PC-9 (cell line): ENCODE measurements at regions not wholly inside any gene's neighbourhood (a gene's known extent, or its start where the extent isn't known, plus 50 kb on each side); places are given as distances from the start of the nearest gene placed in this dataset.

Source experiments
- BruUV-seq: library from RNA; stranded (reverse); fragments of 400-500 nt; replicated peaks from 2 replicates; lab custom pipeline; 2021; lab: Mats Ljungman, UMichigan
- CTCF ChIA-PET: fragments of 300-600 bp; sonication (Branson Sonifier 250); formaldehyde crosslinking; loops from one replicate; lab custom pipeline; 2022; ENCODE audit warnings: antibody characterized with exemption; lab: Charles Lee
- POLR2A ChIA-PET: fragments of 300-600 bp; sonication (Branson Sonifier 250); formaldehyde crosslinking; loops from one replicate; lab custom pipeline; 2022; ENCODE audit warnings: antibody characterized with exemption; ENCODE audit not compliant: unreplicated experiment; lab: Charles Lee
- DNase-seq, 2 experiments: peaks; one replicate each; pipeline versions ENCODE4 v3.0.0 to v3.0.0-alpha.2; 2015 to 2022; ENCODE audit warnings: mixed read lengths in 1 of 2
- H2AFZ ChIP-seq: fragments of 200-600 bp; sonication (generic); 2 replicates; pipeline ENCODE4 v1.8.1; 2017; ENCODE audit warnings: antibody characterized with exemption
- H3F3A ChIP-seq: fragments of 200-600 bp; sonication (generic); 2 replicates; pipeline ENCODE4 v1.8.1; 2017; ENCODE audit warnings: antibody characterized with exemption, mild to moderate bottlenecking, low read depth; ENCODE audit not compliant: insufficient read depth
- H3K27ac ChIP-seq: fragments of 200-600 bp; sonication (generic); 2 replicates; pipeline ENCODE4 v1.6.1; 2016; ENCODE audit warnings: mixed run types
- H3K27me3 ChIP-seq: fragments of 200-600 bp; sonication (generic); 2 replicates; pipeline ENCODE4 v1.6.1; 2016; ENCODE audit warnings: low read depth, mixed run types; ENCODE audit not compliant: insufficient read depth
- H3K36me3 ChIP-seq: fragments of 200-600 bp; sonication (generic); 2 replicates; pipeline ENCODE4 v1.6.1; 2016; ENCODE audit warnings: low read depth, mixed run types
- H3K4me1 ChIP-seq: fragments of 200-600 bp; sonication (generic); replicated peaks from 2 replicates; pipeline ENCODE4 v1.6.1; 2016; ENCODE audit warnings: mixed run types; ENCODE audit not compliant: insufficient read depth
- H3K4me2 ChIP-seq: fragments of 200-600 bp; sonication (generic); 2 replicates; pipeline ENCODE4 v1.6.1; 2017; ENCODE audit warnings: mixed run types
- H3K4me3 ChIP-seq: fragments of 200-600 bp; sonication (generic); 2 replicates; pipeline ENCODE4 v1.6.1; 2016; ENCODE audit warnings: mixed run types
- H3K79me2 ChIP-seq: fragments of 200-600 bp; sonication (generic); 2 replicates; pipeline ENCODE4 v1.6.1; 2017; ENCODE audit warnings: low read depth, mixed run types
- H3K9me2 ChIP-seq: fragments of 200-600 bp; sonication (generic); 2 replicates; pipeline ENCODE4 v1.8.1; 2017; ENCODE audit warnings: mild to moderate bottlenecking; ENCODE audit not compliant: insufficient read depth
- H3K9me3 ChIP-seq: fragments of 200-600 bp; sonication (generic); 2 replicates; pipeline ENCODE4 v1.8.1; 2016; ENCODE audit warnings: low read depth; ENCODE audit not compliant: insufficient read depth
- H4K20me1 ChIP-seq: fragments of 200-600 bp; sonication (generic); 2 replicates; pipeline ENCODE4 v1.8.1; 2017; ENCODE audit not compliant: insufficient read depth
- EZH2 ChIP-seq: fragments of 200-600 bp; sonication (generic); IDR thresholded peaks from 2 replicates; pipeline ENCODE4 v1.8.0; 2017; ENCODE audit warnings: antibody characterized with exemption, low read depth
- intact Hi-C: fragments of 100-400 bp; cut with micrococcal nuclease; formaldehyde crosslinking; loops from one replicate; pipeline ENCODE4 v1.10.0; 2022; ENCODE audit not compliant: unreplicated experiment
- TF ChIP-seq, protein P1 (sequence below): fragments of 200-600 bp; sonication (generic); conservative IDR thresholded peaks from 2 replicates; pipeline ENCODE4 v1.6.1; 2017; ENCODE audit warnings: mixed run types, antibody characterized with exemption, mild to moderate bottlenecking, moderate library complexity

DNA sequence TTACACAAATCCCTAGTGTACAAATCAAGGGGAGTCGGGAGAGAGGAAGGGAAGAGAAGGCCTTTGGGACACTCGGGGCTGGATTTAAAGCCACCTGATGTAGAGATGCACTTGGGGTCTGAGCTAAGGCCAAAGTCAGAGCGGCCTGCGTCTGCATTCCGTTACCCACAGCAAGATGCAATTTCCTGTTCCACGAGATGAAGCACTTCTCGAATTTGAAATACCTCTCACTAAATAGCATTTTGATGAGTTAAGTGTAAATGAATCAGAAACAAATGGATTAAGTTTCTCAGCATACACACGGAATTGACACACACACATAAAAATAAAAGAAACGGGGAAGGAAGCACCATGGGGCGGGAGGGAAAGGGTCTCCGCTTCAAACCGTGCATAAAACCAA lies 386.0 kb downstream of the SOX9 start:
- Histone ChIP-seq H3K9me2 (no peaks in the 10 kb centered on the region), H3F3A (peaks cover 22% of the 10 kb centered on the region; the same call in 1 of the 2 replicates), H3K4me1 (peaks cover 33% of the 10 kb centered on the region), H3K4me3 (no peak overlapping the region), H2AFZ (no peak overlapping the region), H3K9me3 (no peaks in the 10 kb centered on the region), H3K36me3 (no peaks in the 10 kb centered on the region), H4K20me1 (peaks cover 5% of the 10 kb centered on the region; the same call in 1 of the 2 replicates), H3K27me3 (no peaks in the 10 kb centered on the region), H3K79me2 (peaks cover 100% of the 10 kb centered on the region), H3K4me2 (no peak overlapping the region), H3K27ac (no peak overlapping the region)
- no peak for DNase-seq
- no peak for TF ChIP-seq EZH2
- ChIA-PET CTCF (no interaction called here), POLR2A (no interaction called here)
- intact Hi-C loops: no loop called here
- no TSS peak for BruUV-seq

DNA sequence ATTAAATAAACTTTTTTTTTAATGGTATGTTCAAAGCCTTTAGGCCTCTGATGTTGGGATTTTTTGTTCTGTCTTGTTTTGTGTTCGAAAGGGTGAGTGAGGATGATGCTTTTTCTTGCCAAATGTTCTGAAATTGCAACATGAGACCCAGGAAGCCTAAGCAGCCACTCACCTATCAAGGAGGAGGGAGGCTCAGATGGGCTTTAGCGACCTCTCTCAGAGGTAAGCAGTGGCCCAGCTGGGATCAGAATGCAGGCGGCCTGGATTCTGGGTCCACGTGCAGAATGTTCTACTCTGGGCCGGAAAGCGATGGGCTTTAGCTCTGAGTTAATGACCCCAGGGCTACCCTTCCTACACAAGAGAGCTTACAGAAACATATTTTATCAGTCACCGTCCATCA lies 386.6 kb downstream of the SOX9 start:
- POLR2A ChIA-PET: no interaction called here
- H3K79me2 ChIP-seq: peaks cover 100% of the 10 kb centered on the region

DNA sequence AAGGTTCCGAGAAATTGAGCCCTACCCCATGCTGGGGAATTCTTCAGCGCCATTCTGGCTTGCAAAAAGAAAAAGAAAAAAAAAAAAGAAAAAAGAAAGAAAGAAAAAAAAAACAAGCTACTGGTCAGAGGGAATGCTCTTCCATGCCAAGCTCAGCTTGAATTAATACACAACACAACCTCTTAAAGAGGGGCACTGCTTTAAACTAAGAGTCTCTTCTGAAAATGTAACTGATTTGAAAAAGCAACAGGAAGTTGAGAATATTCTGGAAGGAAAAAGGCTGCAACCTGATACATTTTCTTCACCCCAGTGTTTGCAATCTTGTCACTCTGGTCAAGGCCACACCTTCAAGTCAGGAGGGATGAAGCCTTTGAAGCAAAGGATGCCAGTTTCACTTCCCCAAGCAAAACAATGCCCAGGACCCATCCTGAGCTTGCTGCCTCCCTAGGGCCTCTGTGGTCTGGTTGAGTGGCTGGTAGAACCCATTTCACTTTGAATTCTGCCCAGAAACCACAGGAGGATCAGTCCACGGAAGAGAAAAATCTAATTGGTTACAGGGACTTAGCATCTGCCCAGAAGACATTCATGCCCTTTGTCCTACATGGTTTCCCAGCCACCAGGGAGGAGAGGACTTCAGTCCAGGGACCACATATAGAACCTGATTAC lies 389.7 kb downstream of the SOX9 start:
- Histone ChIP-seq H3K27me3 (no peaks in the 10 kb centered on the region), H3K4me1 (peaks cover 18% of the 10 kb centered on the region), H3K36me3 (no peaks in the 10 kb centered on the region), H3K9me3 (no peaks in the 10 kb centered on the region), H3F3A (peaks cover 20% of the 10 kb centered on the region; the same call in 1 of the 2 replicates), H2AFZ (no peak overlapping the region), H3K27ac (peak overlapping the region; percentile 54), H3K4me3 (no peak overlapping the region), H3K9me2 (no peaks in the 10 kb centered on the region), H4K20me1 (peaks cover 10% of the 10 kb centered on the region), H3K79me2 (peaks cover 100% of the 10 kb centered on the region), H3K4me2 (peak overlapping the region; percentile 35)
- no TSS peak for BruUV-seq
- intact Hi-C loops: no loop called here
- POLR2A ChIA-PET: interaction anchor here (0.7 kb wide), 1 partner anchor 32 kb away, joined by 4 read pairs; no protein-coding TSS in a partner anchor
- no peak for DNase-seq
- CTCF ChIA-PET: interaction anchor here (0.7 kb wide), 3 partner anchors 78 to 269 kb away, joined by 3 to 6 read pairs (median 4); no protein-coding TSS in a partner anchor
- no peak for TF ChIP-seq EZH2
- TF ChIP-seq, protein P1, sequence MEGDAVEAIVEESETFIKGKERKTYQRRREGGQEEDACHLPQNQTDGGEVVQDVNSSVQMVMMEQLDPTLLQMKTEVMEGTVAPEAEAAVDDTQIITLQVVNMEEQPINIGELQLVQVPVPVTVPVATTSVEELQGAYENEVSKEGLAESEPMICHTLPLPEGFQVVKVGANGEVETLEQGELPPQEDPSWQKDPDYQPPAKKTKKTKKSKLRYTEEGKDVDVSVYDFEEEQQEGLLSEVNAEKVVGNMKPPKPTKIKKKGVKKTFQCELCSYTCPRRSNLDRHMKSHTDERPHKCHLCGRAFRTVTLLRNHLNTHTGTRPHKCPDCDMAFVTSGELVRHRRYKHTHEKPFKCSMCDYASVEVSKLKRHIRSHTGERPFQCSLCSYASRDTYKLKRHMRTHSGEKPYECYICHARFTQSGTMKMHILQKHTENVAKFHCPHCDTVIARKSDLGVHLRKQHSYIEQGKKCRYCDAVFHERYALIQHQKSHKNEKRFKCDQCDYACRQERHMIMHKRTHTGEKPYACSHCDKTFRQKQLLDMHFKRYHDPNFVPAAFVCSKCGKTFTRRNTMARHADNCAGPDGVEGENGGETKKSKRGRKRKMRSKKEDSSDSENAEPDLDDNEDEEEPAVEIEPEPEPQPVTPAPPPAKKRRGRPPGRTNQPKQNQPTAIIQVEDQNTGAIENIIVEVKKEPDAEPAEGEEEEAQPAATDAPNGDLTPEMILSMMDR: no peak

More for the DNA sequence above, 386.6 kb downstream of the SOX9 start:
- Histone ChIP-seq H3K9me2 (no peaks in the 10 kb centered on the region), H2AFZ (no peak overlapping the region), H3K4me3 (no peak overlapping the region), H3K27me3 (no peaks in the 10 kb centered on the region), H3K9me3 (no peaks in the 10 kb centered on the region), H3K4me1 (peaks cover 30% of the 10 kb centered on the region), H3K27ac (no peak overlapping the region), H3F3A (peaks cover 23% of the 10 kb centered on the region; the same call in 1 of the 2 replicates), H3K4me2 (no peak overlapping the region), H3K36me3 (no peaks in the 10 kb centered on the region), H4K20me1 (peaks cover 5% of the 10 kb centered on the region; the same call in 1 of the 2 replicates)
- DNase-seq: no peak
- CTCF ChIA-PET: no interaction called here
- BruUV-seq: no TSS peak
- intact Hi-C loops: no loop called here
- TF ChIP-seq, protein P1: no peak
- TF ChIP-seq EZH2: no peak
